ENCODE measurements at regions not wholly inside any gene's neighbourhood (a gene's known extent, or its start where the extent isn't known, plus 50 kb on each side); places are given as distances from the start of the nearest gene placed in this dataset.

DNA sequence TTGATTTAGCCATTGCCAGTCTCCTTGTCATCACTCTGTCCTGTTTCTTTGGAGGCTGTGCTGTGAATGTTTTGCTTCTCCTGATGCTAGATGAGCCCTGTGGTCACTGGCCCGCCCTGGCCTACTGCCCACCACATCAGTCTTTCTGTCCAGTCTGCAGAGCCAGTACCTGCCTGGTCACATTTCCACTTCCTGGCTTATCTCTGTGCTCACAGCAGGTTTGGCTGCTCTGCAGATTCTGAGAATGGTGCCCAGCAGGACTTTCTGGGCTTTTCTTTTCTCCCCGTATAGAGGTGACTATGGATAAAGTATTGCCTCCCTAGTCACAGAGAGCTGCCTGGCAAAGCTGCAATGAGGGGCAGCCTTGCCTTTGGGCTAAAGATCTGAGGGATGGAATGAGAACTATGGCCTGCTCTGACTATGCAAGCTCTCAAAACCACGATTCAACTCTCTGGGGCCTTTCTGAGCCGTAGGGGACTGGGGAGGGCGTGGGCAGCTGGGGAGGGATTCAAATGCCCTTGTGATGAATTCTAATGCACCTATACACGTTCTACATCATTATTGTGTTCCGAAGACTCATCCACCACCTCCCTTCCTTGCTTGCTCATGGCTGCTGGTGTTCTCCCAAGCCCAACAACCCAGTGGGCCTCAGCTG lies 410.4 kb upstream of the NPVF start:
- no peak for DNase-seq

DNA sequence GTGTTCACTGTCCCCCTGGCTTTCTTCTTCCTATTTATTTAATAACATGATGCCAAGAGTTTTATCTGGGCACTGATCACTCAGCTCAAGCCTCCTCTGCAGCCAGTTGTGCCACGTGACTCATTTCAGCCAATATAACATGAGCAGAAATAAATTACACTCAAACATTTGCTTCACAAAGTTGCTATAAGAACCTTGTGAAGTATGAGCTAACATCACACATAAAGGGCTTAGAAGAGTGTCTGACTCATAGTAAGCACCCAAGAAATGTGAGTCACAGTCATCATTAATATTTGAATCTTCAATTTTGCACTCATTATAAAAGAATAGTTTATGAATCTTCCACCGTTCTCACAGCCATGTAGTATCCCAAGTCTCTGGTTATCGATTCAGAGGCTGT lies 414.6 kb upstream of the NPVF start:
- DNase-seq = no peak

DNA sequence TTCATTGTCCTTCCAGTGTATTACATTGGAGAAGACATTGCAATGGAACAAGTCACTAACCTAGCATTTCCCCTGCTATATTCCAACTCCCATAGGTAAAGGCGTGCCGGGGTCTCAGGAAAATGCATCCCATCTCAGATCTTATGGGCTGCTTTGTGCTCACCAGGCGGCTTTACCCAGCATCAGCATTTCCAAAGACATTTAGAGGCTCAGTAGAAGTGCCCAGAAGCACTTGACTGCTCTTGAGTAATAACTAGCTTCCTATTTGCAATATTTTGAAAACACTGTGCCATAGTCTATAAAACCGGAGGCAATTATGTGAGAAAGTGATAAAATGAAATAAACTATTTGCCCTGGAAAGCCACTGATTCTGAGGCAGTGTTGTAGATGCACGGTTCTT lies 415.0 kb upstream of the NPVF start:
- DNase-seq = no peak

DNA sequence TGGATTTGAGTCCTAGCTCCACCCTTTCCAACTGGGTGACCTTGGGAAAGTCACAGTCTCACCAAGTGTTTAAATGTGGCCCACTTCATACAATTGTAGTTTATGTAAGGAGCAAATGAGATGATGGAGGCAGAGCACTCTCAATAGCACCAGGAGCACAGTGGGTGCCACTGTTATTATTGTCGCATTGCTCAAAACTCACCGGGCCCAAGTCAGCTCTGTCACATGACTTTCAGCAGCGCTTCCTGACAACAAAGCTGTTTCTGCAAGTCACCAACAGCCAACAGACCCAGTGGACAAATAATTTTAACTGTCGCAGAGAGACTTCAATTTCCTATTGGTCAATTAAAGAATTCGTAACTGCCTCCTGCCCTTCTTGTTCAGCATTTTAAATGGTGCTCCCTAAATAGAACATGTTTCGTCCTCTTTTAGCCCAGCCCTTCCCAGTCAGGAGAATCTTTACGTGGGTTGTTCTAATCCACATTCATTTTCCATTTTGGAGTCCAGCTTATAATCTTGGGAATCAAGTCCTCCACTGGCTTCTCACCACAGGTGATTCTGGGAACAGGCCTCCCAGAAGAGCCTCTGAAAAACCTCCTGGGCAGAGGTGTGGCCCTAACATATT lies 415.6 kb upstream of the NPVF start:
- no peak for DNase-seq

DNA sequence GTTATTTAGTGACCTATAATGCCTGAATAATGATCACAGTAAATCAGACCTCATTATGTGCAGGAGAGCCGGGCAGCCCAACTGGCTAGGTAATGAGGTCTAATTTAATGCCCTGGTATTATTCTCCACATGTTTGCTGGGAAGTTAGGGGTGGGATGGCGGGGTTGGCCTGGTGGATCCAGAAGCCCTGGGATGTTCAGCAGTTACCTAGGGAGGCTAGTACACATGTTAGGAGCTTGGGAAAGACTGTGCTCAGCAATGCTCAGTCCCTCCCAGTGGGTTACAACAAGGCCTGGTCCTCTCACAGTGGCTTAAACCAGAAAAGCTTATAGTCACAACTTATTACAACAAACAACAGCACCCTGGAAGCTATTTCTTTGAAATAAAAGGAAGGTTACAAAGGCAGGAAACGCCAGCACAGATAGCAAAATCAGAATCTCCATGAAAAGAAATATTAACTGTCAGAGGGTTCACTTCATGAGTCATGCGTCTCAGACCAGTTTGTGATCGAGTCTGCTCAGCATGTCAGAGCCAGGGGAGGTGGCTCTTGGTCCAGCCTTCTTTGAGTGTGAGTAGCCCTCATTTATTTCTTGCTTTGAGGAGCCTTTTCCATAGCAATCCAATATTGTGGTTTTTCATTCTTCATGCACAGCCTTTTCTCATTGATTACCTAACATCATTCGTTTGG lies 418.6 kb upstream of the NPVF start:
- DNase-seq = no peak

DNA sequence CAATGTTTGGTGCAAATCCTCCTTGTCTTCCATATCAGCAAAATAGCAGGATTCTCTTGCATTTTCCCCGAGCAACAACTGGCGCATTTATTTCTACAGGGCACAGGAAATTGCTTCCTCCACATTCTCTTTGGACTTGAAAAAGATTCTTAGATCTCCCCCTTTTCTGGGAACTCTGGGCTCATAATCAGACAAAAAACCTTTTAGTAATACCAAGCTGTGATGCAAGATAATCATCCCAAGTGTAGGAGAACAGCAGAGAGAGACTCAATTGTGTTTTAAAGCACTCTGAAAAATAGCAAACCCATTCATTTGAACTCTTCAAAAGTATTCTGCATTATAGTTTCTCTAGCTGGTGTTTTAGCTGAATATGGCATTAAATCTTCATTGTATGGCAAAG lies 419.6 kb upstream of the NPVF start:
- no peak for DNase-seq

DNA sequence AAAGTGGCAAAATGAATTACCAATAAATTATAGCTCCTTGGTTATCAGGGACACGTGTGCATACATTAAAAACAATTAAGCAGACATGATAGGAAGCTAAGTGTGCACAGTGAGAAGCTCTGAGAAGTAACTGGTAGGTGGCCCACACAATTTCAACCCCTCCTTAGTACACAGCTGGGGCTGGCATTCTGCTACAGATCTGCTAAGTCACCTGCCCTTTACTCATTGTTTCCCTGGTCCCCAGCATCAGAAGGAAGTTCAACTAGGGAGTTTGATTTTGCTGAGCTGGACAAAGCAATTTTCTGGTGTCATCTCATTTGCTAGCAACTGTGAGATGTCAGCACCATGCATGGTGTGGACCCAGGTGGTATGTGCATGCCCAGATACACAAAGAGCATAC lies 424.1 kb upstream of the NPVF start:
- no peak for DNase-seq

DNA sequence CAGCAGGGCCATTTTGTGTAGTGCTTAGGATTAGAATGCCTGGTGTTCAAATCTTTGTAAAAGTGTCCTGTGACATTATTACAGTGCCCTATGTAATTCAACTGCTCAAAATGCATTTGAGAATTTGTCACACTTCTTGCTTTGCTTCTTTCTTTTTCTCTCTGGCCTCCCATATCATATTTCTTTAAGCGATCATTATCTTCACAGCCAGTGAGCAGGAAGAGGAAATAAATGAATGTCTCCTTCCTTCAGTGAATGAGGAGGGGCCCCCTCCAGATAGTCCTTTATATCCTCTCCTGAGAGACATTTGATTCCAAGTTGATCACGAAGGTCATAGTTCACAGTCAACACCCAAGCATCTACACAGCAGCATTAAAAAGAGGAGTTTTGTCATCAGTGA lies 425.1 kb upstream of the NPVF start:
- no peak for DNase-seq

DNA sequence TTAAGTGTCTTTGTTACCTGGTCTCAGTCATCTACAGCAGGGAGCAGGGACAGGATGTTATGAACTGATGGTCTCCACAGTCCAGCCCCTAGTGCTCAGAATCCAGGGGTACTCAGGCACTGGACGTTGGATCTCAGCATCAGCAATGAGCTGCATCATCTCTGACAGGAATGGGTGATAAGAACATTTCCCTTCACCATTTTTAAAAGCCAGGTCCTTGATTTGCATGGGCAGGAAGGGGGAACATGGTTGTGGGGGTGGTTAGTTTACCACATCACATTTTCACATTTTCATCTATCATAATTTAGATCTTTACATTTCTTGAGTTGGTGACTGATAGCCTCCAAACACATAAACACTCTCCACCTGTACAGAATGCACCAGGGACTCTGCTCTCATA lies 427.8 kb upstream of the NPVF start:
- no peak for DNase-seq

DNA sequence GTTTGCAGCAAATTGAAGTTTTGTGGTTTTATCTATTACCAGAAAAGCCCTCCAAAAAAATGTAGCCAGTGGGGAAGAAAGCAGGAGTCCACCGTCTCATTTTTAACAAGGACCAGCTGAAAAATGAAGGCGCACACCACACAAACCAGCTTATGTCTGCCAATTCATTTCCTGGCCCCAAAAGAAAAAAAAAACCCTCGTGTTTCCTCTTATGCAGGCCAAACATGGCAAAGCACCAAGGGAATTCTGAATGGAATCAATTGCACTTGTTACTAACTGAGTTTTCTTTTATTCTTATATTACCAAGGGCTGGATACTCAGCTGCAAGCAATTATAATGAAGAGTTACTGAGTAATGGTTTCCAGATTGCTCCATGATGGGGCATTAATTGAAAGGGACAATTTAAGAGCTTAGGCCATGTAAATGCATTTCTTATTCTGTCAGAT lies 428.3 kb upstream of the NPVF start:
- no peak for DNase-seq

DNA sequence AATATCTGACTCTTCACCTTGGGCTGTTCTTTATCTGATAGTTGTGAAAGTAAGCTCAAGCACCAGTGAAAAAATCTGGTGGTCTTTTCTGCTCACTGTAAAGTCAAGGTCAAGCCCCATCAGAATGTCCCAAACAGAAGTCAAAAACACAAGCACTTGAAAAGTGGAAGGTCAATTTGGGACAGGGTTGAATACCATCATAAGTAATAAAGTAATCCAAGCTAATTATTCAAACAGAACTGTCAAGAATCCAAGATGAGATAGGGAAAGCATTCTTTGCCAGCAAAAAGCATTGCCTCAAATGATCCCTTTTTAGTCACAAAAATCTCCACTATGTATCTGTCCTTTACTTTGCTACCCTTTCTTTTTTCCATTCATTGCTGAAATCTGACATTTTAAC lies 430.1 kb upstream of the NPVF start:
- no peak for DNase-seq

DNA sequence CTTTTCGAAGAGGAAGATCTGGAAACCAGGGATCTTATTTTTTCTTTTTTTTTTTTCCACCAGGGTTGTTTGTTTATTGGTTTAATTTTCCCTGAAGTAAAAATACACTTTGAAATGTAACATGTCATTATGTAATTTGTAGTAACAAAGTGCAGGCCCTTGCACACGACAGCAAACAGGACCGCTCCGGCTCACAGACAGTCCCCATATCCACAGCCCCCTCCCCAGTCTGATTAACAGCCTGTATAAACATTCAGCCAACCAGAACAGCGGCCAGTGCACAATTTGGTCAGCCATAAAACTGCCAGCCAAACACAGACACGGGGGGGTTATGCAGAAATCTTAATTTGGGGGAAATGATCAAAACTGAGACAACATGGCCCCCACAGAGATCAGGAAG lies 431.6 kb upstream of the NPVF start:
- no peak for DNase-seq

DNA sequence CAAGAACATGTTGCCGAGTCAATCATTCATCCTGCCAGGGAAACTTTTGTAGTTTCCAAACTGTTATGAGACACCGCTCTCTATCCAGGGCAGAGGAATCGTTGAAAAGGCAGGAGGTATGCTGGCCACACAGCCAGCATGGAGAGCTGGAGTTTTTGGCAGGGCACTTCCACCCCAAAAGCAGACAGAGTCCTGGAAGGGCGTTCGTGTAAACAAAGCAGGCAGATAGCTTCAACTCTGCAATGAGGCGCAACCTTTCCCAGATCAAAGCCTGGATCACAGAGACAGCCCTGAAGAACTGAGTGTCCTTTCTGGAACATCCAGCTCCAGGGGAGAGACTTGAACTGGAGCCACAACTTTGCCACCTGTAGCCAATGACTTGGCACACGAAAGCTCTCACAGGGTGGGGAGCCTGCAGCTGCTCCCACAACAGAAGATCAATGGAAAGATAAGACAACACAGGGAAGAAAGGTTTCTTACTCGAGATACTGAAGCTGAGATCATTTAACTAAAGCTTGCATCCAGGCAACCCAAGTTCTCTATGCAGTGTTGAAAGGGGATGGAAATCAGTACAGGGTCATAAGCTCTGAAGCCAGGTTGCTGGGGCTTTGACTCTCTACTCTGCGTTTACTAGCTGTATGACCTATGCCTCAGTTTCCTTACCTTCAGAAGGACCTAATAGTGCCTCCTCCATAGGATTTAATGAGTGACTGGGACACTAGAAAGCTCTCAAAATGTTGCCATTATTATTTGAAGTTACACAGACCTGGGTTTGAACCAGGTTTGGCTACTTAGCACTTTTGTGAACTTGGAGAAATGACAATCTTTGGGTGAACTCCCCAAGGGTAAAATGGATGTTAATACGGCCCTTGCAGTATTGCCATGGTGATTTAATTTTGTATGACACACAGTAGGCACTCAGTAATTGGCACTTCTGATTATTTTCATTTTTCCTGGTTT lies 434.8 kb upstream of the NPVF start:
- no peak for DNase-seq

DNA sequence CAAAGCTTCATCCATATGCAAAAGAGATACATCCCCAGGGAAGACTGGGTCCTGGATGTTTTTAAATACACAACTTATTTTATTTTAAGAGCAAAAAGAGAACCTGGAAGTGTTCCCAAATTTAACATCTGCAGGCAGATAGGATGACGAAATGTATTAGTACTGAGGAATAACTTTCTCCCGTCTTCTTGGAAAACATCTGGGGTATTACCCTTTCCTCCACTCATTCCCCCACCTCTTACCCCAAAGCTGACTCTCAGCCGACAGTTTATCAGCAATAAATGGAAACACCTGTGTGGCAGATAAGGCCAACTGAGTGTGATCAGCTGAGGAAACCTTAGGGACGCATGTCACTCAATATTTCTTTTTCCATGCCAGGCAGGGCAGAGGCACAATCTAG lies 435.6 kb upstream of the NPVF start:
- DNase-seq = no peak

DNA sequence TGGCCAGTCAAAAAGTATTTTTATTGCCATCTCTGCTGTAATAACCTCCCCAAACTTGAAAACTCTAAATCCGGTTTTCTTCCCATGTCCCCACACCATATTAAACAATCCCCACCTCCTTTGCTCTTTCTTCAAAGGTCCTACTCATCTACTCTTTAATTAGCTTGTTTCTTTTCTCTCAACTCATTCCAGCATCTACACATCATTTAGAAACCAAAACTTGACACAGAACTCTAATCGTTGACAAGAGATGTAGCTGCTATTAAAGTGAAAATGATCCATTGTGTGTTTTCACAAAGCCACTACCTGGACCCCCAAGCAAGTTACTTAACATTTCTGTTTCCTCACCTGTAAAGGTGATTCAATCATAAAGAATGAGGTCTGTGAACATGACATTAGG lies 436.3 kb upstream of the NPVF start:
- DNase-seq = no peak

DNA sequence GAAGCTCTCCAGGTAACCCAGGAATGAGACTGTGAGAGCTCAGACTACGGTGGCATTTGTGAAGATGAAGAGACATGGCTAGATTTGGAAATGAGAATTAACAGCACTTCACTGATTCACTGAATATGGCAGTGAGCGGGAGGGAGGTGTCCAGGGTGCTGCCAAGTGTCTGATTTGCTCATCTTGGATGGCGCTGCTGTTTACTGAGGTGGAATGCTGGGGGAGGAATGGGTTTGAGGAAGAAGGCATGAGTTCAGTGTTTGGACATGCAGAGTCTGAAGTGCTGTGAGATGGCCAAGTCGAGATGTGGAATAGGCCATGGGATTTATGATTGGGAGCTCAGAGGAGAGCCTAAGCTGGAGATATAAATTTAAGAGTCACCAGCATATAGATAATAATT lies 437.1 kb upstream of the NPVF start:
- no peak for DNase-seq

DNA sequence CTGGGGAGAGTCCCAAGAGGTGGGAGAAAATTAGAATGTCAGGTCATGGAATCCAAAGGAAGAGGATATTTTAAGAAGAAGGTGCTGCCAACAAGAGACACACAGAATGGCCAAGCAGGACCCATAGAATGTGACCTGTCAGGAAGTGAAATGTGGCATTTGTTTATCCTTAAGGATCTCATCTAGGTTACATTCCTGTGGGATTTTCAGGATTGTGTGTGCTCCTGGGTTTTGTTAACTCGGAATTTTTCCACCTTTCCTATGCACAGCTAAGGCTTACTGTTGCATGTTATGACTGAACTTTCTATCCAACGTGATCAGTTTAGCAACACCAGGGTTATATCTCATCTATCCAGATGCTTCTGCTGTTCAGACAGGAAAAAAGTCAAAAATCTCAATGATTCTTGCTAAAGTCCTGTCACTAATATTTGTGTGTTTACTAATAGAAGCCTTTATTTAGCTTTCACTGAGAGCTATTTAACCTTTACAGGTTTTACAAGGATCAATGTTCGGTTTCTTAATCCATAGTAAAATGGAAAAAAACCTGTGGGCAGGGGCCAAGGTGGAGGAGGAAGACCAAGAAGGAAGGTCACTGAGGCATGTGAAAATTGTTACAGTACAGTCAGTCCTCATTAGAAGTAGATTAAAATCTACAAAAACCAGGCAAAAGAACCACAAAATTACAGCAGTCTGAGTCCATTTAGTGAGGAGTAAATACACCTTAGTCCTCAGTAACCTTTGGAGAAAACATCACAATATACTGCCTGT lies 437.8 kb upstream of the NPVF start:
- no peak for DNase-seq

DNA sequence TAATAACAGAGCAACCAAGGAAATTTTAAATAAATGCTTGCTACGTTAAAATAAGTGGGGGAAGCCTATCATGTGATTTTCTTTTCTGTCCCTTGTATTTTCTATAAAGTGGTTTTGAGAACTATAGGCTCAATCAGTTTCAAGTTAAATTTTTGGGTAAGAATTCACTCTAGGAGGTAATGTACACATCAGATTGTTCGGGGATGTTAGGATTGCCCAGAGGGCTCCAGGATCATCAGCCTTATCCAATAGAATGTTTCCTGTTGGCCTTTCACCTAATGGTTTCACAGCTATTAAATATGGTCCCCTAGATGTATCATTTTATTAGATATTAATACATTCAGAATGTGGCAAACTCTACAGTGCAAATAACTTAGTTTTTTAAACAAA lies 438.4 kb upstream of the NPVF start:
- DNase-seq = no peak

DNA sequence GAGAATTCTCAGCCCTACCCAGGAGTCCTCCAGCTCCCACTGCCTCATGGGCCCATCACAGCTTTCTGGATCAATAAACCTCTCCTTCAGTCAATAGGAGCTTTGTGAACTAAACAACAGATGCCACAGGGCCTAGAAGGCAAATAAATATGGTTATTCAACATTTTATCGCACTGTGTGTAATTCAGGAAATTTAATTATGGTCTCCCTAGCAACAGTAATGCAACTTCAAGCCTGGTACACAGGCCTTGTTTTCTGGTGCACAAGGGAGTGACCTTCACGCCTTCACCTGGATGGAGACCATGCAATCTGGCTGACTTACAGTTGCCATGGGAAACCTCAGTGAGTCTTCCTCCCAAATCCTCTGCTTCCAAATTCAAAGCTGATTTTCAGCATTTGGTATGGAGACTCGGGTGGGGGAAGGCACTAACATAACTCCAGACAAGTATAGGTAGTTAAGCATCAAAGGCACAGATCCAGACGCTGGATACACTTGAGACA lies 441.0 kb upstream of the NPVF start:
- no peak for DNase-seq

DNA sequence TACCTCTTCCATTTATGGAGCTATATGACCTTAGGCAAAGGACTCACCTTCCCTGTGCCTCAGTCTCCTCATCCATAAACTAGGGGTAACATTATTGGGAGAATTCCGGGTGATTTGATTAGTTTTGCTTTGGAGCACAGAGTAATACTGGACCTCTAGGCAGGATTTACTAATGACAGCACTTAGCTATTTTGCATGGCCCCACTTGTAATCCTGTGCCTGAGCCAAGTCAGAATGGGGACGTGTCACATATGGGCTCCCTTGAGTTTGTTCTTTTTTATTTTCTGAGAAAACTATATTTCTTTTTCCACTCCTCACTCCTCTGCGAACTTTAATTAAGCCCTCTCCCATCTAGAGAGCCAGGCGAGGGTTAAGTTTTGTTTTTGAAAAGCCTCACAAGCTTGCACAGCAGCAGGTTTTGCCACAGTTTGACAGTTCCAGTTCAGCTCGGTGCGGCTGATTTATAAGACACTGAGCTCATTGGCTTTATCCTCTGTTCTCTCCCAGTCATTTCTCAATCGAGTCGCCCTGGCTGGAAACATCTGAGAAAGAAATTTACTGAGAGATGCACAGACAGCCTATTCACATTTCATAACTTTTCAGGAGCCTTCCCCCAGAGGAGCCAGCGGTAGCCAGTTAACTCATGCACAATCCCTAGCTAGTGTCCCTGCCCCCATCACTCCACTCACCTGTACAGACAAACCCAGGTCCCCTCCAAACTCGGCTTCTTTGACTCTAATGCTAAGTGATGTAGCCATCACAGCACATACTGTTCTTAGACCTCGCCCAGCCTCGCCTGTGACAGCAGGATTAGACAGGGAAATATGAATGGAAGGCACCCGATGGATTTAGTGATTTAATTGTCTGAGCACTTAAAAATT lies 441.9 kb upstream of the NPVF start:
- DNase-seq = no peak

DNA sequence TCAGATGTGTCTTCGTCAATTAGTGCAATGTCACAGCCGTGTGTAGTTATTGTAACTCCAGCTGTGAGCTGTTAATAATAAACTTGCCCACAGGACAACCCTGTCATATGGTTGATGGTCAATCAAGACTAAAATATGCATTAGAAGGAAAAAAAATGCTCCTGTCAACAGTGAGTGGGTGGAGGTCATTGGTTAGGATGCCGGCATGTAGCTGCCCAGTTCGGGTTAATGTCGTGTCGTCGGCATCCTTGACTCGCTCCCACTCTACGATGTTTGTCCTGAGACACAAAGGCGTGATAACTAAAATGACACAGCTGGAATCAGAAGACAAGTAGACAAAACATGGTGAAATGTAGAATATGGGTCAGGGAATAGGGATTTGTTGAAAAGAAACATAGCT lies 442.8 kb upstream of the NPVF start:
- DNase-seq = no peak
